ENCODE measurements at regions not wholly inside any gene's neighbourhood (a gene's known extent, or its start where the extent isn't known, plus 50 kb on each side); places are given as distances from the start of the nearest gene placed in this dataset.

DNA sequence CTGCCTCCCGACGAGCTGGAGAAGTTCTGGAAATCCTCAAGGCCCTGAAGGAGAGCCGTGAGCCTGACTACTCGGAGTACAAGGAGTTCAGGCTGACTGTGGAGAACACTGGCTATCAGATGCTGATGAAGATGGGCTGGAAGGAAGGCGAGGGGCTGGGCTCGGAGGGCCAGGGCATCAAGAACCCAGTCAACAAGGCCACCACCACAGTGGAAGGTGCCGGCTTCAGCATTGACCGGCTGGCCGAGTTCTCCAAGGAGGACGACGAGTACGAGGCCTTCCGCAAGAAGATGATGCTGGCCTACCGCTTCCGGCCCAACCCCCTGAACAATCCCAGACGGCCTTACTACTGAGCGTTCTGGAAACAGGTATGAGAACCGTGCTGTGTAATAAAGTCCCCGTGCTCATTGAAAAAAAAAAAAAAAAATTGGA lies 366.1 kb upstream of the ATXN7L3B start:
- TF ChIP-seq, protein P1, sequence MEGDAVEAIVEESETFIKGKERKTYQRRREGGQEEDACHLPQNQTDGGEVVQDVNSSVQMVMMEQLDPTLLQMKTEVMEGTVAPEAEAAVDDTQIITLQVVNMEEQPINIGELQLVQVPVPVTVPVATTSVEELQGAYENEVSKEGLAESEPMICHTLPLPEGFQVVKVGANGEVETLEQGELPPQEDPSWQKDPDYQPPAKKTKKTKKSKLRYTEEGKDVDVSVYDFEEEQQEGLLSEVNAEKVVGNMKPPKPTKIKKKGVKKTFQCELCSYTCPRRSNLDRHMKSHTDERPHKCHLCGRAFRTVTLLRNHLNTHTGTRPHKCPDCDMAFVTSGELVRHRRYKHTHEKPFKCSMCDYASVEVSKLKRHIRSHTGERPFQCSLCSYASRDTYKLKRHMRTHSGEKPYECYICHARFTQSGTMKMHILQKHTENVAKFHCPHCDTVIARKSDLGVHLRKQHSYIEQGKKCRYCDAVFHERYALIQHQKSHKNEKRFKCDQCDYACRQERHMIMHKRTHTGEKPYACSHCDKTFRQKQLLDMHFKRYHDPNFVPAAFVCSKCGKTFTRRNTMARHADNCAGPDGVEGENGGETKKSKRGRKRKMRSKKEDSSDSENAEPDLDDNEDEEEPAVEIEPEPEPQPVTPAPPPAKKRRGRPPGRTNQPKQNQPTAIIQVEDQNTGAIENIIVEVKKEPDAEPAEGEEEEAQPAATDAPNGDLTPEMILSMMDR (IDR thresholded peaks at IDR 0.05; ENCODE audit: poor library complexity, severe bottlenecking) = no peak
- TF ChIP-seq TAF1 (IDR thresholded peaks at IDR 0.05; ENCODE audit: low read depth) = no peak
- TF ChIP-seq EZH2 (IDR thresholded peaks at IDR 0.05; ENCODE audit: borderline replicate concordance, insufficient read depth, low read length, poor library complexity, severe bottlenecking) = no peak
- TF ChIP-seq MXI1 (conservative IDR thresholded peaks at IDR 0.05; ENCODE audit: poor library complexity, severe bottlenecking) = no peak
- no peak for TF ChIP-seq RAD21 (conservative IDR thresholded peaks at IDR 0.05)
- TF ChIP-seq EP300 (conservative IDR thresholded peaks at IDR 0.05; ENCODE audit: poor library complexity, severe bottlenecking) = no peak

Measured in neural cell (in vitro differentiated cells).